Fibroblast of lung (primary cell): ENCODE measurements at regions not wholly inside any gene's neighbourhood (a gene's known extent, or its start where the extent isn't known, plus 50 kb on each side); places are given as distances from the start of the nearest gene placed in this dataset.

Source experiments
- EZH2 ChIP-seq: IDR thresholded peaks from 2 replicates; pipeline ENCODE4 v1.5.1; 2012; ENCODE audit warnings: low read length, control low read depth, mild to moderate bottlenecking; ENCODE audit errors: missing control alignments
- TF ChIP-seq, protein P1 (sequence below), 2 donors: IDR thresholded peaks in 1 of 2; conservative IDR thresholded peaks in 1 of 2; 1 replicate in 1 of 2; 2 replicates in 1 of 2; pipeline ENCODE4 v1.5.1; 2011 to 2012; ENCODE audit warnings: low read length in 2 of 2, control low read depth in 1 of 2, inconsistent platforms in 1 of 2, low read depth in 1 of 2, mild to moderate bottlenecking in 1 of 2

DNA sequence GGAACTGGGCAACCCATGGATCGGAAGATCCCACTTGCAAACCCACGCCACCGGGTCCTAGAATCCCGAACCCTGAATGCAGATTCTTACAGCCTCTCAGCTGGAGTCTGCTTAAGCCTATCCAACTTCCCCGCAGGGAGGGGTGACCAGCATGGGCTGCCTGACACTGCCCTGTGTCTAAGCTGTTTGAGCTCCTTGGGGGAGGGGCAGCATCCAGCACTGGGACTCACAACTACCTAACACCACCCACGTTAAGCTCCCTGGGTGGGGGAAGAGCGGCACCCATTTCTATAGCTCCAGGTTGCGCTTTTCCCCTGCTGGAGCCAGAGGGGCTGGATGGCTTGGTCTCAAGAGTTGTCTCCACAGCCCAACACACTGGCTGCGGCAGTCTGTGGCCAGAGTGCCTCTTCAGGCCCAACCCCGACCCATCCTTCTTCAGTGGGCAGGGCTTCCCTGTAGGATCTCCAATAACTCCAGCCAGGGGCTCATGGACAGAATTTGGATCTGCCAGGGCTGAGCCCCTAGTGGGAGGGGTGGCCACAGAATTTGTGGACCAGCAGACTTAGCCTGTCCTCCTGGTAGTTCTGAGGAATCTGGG, 649.2 kb downstream of the TUSC7 start:
- TF ChIP-seq, protein P1, sequence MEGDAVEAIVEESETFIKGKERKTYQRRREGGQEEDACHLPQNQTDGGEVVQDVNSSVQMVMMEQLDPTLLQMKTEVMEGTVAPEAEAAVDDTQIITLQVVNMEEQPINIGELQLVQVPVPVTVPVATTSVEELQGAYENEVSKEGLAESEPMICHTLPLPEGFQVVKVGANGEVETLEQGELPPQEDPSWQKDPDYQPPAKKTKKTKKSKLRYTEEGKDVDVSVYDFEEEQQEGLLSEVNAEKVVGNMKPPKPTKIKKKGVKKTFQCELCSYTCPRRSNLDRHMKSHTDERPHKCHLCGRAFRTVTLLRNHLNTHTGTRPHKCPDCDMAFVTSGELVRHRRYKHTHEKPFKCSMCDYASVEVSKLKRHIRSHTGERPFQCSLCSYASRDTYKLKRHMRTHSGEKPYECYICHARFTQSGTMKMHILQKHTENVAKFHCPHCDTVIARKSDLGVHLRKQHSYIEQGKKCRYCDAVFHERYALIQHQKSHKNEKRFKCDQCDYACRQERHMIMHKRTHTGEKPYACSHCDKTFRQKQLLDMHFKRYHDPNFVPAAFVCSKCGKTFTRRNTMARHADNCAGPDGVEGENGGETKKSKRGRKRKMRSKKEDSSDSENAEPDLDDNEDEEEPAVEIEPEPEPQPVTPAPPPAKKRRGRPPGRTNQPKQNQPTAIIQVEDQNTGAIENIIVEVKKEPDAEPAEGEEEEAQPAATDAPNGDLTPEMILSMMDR (conservative IDR thresholded peaks at IDR 0.05 in 1 of 2, IDR thresholded peaks at IDR 0.05 in 1 of 2; ENCODE audit: low read depth in 1 of 2, low read length in 2 of 2), result no peak
- no peak for TF ChIP-seq EZH2
